ENCODE measurements at regions not wholly inside any gene's neighbourhood (a gene's known extent, or its start where the extent isn't known, plus 50 kb on each side); places are given as distances from the start of the nearest gene placed in this dataset.

- no peak for DNase-seq
These were observed 59.9 kb upstream of the AP1S2 start for GRCh38 chrX:15914486-15914885.

- DNase-seq: no peak
These were observed 58.5 kb upstream of the AP1S2 start for GRCh38 chrX:15913146-15913545.

GRCh38 chrX:15911734-15912550, 57.3 kb upstream of the AP1S2 start:
- DNase-seq: no peak

GRCh38 chrX:15909605-15910004, 55.0 kb upstream of the AP1S2 start:
- no peak for DNase-seq

- no peak for DNase-seq
These were observed 54.1 kb upstream of the AP1S2 start for GRCh38 chrX:15908603-15909290.

GRCh38 chrX:15906041-15906943, 51.7 kb upstream of the AP1S2 start:
- no peak for DNase-seq
